K562 (cell line): ENCODE measurements at regions not wholly inside any gene's neighbourhood (a gene's known extent, or its start where the extent isn't known, plus 50 kb on each side); places are given as distances from the start of the nearest gene placed in this dataset.

Experiments used
- ATAC-seq: fragments of 200-7000 bp; cut with Tn5 transposase; 3 replicates; pipeline ENCODE4 v1.9.1; 2020; ENCODE audit warnings: moderate library complexity
- BruUV-seq: library from RNA; stranded (reverse); fragments of 400-500 nt; replicated peaks from 2 replicates; lab custom pipeline; 2021; lab: Mats Ljungman, UMichigan
- CTCF ChIA-PET: fragments of 300-600 bp; formaldehyde crosslinking; extraction: SDS; loops from one replicate; lab custom pipeline; 2021; ENCODE audit warnings: low intra/inter-chr PET ratio; lab: Yijun Ruan, JAX
- POLR2A ChIA-PET: fragments of 300-600, 350-650 bp; sonication (Branson Sonifier 250); formaldehyde crosslinking; extraction: SDS; loops from one replicate; lab custom pipeline; 2021; ENCODE audit warnings: antibody characterized with exemption, inconsistent platforms; lab: Yijun Ruan, JAX
- DNase-seq, 4 experiments: peaks; one replicate each; pipeline versions ENCODE4 v3.0.0 to v3.0.0-alpha.2; 2011 to 2018; ENCODE audit warnings: low spot score in 3 of 4, mixed read lengths in 3 of 4; ENCODE audit errors: extremely low read depth in 1 of 4
- FAIRE-seq: peaks from 2 replicates; lab custom pipeline; 2011; peaks lifted over from hg19 to GRCh38; lab: Jason Lieb, UNC
- H2AFZ ChIP-seq: 2 replicates; pipeline ENCODE4 v1.6.0; 2011; ENCODE audit warnings: low read depth, low read length, control low read depth, inconsistent platforms
- H3K27ac ChIP-seq: fragments of 200-600 bp; 3 replicates; pipeline ENCODE4 v1.8.0; 2011; ENCODE audit warnings: low read depth, mild to moderate bottlenecking, control low read depth, inconsistent platforms, low read length, moderate library complexity, mixed read lengths; ENCODE audit errors: extremely low read depth
- H3K27me3 ChIP-seq, 2 experiments: fragments of 300-600 bp in 1 of 2; 2 replicates in 1 of 2; 3 replicates in 1 of 2; pipeline versions ENCODE4 v1.6.0 to v1.8.0; 2011; ENCODE audit warnings: inconsistent platforms in 2 of 2, low read length in 2 of 2, mild to moderate bottlenecking in 1 of 2, mixed read lengths in 1 of 2, moderate library complexity in 1 of 2; ENCODE audit not compliant: control insufficient read depth in 2 of 2, insufficient read depth in 2 of 2
- H3K36me3 ChIP-seq: fragments of 300-600 bp; 3 replicates; pipeline ENCODE4 v1.8.0; 2011; ENCODE audit warnings: mild to moderate bottlenecking, low read length, inconsistent platforms; ENCODE audit not compliant: control insufficient read depth, insufficient read depth
- H3K4me1 ChIP-seq, 2 experiments: fragments of 200-600 bp in 1 of 2; replicated peaks in 1 of 2; 2 replicates in 1 of 2; 3 replicates in 1 of 2; pipeline versions ENCODE4 v1.5.1 to v1.8.0; 2011; ENCODE audit warnings: inconsistent platforms in 2 of 2, low read length in 2 of 2, mild to moderate bottlenecking in 1 of 2, mixed read lengths in 1 of 2, moderate library complexity in 1 of 2; ENCODE audit not compliant: control insufficient read depth in 2 of 2, insufficient read depth in 2 of 2
- H3K4me2 ChIP-seq: 2 replicates; pipeline ENCODE4 v1.6.1; 2011; ENCODE audit warnings: low read length, control low read depth, inconsistent platforms, mixed read lengths; ENCODE audit not compliant: insufficient read depth
- H3K4me3 ChIP-seq: fragments of 200-600 bp; sonication (generic), shearing (Covaris generic); 2 replicates; pipeline ENCODE4 v1.5.1; 2016; ENCODE audit warnings: control low read depth, inconsistent platforms
- H3K79me2 ChIP-seq: fragments of 200-600 bp; 3 replicates; pipeline ENCODE4 v1.8.0; 2011; ENCODE audit warnings: low read length, inconsistent platforms; ENCODE audit not compliant: control insufficient read depth, insufficient read depth
- H3K9ac ChIP-seq, 2 experiments: 2 replicates each; pipeline versions ENCODE4 v1.6.0 to v1.6.1; 2011; ENCODE audit warnings: low read depth in 2 of 2, low read length in 2 of 2, control low read depth in 1 of 2, inconsistent platforms in 1 of 2, mild to moderate bottlenecking in 1 of 2, mixed read lengths in 1 of 2; ENCODE audit not compliant: insufficient read depth in 1 of 2
- H3K9me1 ChIP-seq: one replicate; pipeline ENCODE4 v1.6.0; 2011; ENCODE audit warnings: inconsistent platforms, mild to moderate bottlenecking, low read length, moderate library complexity; ENCODE audit not compliant: control insufficient read depth, insufficient read depth
- H3K9me3 ChIP-seq: replicated peaks from 2 replicates; pipeline ENCODE4 v1.5.1; 2011; ENCODE audit warnings: low read depth, low read length, inconsistent platforms; ENCODE audit not compliant: control insufficient read depth, insufficient read depth
- H4K20me1 ChIP-seq: replicated peaks from 2 replicates; pipeline ENCODE4 v1.6.1; 2011; ENCODE audit warnings: low read length, inconsistent platforms, mixed read lengths; ENCODE audit not compliant: control insufficient read depth, insufficient read depth
- GABPB2 ChIP-seq: fragments of 250-450 bp; sonication (Bioruptor Pico); conservative IDR thresholded peaks from 2 replicates; pipeline ENCODE4 v1.5.1; 2021; ENCODE audit warnings: mild to moderate bottlenecking
- GATAD2A ChIP-seq: fragments of 450-650 bp; IDR thresholded peaks from 2 replicates; pipeline ENCODE4 v1.6.1; 2017
- GTF2E2 ChIP-seq: fragments of 200-800 bp; sonication (Bioruptor generic); IDR thresholded peaks from 2 replicates; pipeline ENCODE4 v1.6.1; 2016; ENCODE audit warnings: missing genetic modification characterization, missing compliant biosample characterization
- KLF6 ChIP-seq: fragments of 250-450 bp; sonication (Bioruptor Pico); IDR thresholded peaks from 2 replicates; pipeline ENCODE4 v1.4.0; 2020; ENCODE audit warnings: mild to moderate bottlenecking, moderate library complexity, borderline replicate concordance
- NFIX ChIP-seq: fragments of 250-450 bp; sonication (Bioruptor Pico); IDR thresholded peaks from 2 replicates; pipeline ENCODE4 v1.4.0; 2020; ENCODE audit warnings: low read depth, mild to moderate bottlenecking, moderate library complexity
- OTX1 ChIP-seq: fragments of 450-650 bp; formaldehyde crosslinking; IDR thresholded peaks from 2 replicates; pipeline ENCODE4 v1.4.0; 2022; ENCODE audit warnings: mild to moderate bottlenecking
- SUPT5H ChIP-seq: fragments of 450-650 bp; IDR thresholded peaks from 2 replicates; pipeline ENCODE4 v1.6.1; 2016
- ZHX1 ChIP-seq: fragments of 150-350 bp; conservative IDR thresholded peaks from 2 replicates; pipeline ENCODE4 v1.6.1; 2014; ENCODE audit warnings: low read length
- ZNF253 ChIP-seq: fragments of 250-450 bp; sonication (Bioruptor Pico); conservative IDR thresholded peaks from 2 replicates; pipeline ENCODE4 v1.6.1; 2021; ENCODE audit warnings: mild to moderate bottlenecking
- ZSCAN29 ChIP-seq: fragments of 450-650 bp; IDR thresholded peaks from 2 replicates; pipeline ENCODE4 v1.6.1; 2017
- WGBS: fragments of 100-300 bp; shearing (Covaris generic); methylation state at CpG from one replicate; pipeline ENCODE4 v1.1.6; 2016; ENCODE audit warnings: low coverage, mixed read lengths; ENCODE audit not compliant: insufficient coverage; ENCODE audit errors: missing lambda C conversion rate; 5-methylcytosine and 5-hydroxymethylcytosine counted together
- in situ Hi-C: fragments of 300-500 bp; cut with MboI; formaldehyde crosslinking; loops from 4 replicates; pipeline ENCODE4 v1.15.0; 2018; ENCODE audit warnings: inconsistent platforms, mixed read lengths
- intact Hi-C: fragments of 100-400 bp; cut with micrococcal nuclease; formaldehyde crosslinking; loops from 2 replicates; pipeline ENCODE4 v1.14.2; 2022

GRCh38 chr5:126236994-126237393, 186.2 kb upstream of the GRAMD2B start:
- POLR2A ChIA-PET = interaction anchor here (0.7 kb wide), 1 partner anchor 93 kb away, joined by 3 read pairs; no protein-coding TSS in a partner anchor
- intact Hi-C loops (no loop called here), in situ Hi-C loops (no loop called here)

More at GRCh38 chr5:126236994-126237393, 186.2 kb upstream of the GRAMD2B start:
- Histone ChIP-seq H3K27ac (no peak overlapping the region), H3K4me3 (no peak overlapping the region), H3K36me3 (no peaks in the 10 kb centered on the region), H3K4me1 (no peaks in the 10 kb centered on the region), H3K9me1 (no peaks in the 10 kb centered on the region), H4K20me1 (no peaks in the 10 kb centered on the region), H3K79me2 (no peaks in the 10 kb centered on the region), H3K4me2 (no peak overlapping the region), H3K27me3 (no peaks in the 10 kb centered on the region), H3K9me3 (no peaks in the 10 kb centered on the region), H3K9ac (no peak overlapping the region), H2AFZ (no peak overlapping the region)
- DNase-seq (no peak), FAIRE-seq (no peak), ATAC-seq (no peak)
- CTCF ChIA-PET = no interaction called here
- BruUV-seq = no TSS peak
- TF ChIP-seq ZHX1 (no peak), ZSCAN29 (no peak), GTF2E2 (tag) (no peak), SUPT5H (no peak), GABPB2 (CRISPR knock-in tag) (no peak), OTX1 (CRISPR knock-in tag) (no peak), KLF6 (CRISPR knock-in tag) (no peak), NFIX (no peak), GATAD2A (no peak), ZNF253 (CRISPR knock-in tag) (no peak)
- 0% methylated on average over 2 of the region's 2 CpGs for WGBS
